Putamen (tissue), 1 donor: ENCODE measurements at regions not wholly inside any gene's neighbourhood (a gene's known extent, or its start where the extent isn't known, plus 50 kb on each side); places are given as distances from the start of the nearest gene placed in this dataset.

Experiments
- DNase-seq: peaks from one replicate; pipeline ENCODE4 v3.0.0-alpha.2; 2016; ENCODE audit warnings: low spot score

DNA sequence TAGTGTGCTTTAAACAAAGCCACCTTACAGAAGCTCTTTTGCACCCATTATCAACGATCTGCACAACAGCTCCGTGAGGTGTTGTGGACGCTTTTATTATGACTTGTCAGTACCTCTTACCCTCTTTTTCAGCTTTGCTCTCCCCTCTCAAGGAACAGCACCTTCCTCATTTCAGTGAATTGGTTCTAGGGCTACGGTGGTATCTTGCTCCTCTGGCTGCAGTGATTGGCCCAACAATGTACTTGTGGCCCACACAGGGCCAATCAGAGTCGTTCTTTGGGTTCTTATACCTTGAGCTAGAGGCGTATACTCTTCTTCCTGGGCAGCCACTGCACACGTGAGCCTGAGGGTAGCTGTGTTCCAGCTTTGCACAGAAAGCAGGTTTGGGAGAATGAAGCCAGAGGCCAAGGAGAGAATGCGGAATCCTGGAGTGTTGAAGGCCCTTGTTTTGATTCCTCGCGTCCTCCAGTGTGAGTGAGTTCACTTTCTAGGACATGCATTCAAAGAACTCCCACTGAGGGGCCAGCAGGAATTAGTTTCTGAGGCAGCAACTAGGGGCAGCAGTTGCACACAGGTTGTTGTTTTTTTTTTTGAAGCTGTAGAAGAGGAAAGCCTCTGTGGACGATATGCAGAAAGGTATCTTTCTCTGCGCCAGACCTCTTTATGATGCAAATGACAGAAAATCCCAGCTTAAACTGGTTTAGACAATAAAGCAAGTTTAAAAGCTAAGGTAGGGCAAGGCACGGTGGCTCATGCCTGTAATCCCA is 49.8 kb upstream of the PDZD8 start:
- no peak for DNase-seq
